Lower lobe of right lung (tissue), 2 donors: ENCODE measurements at regions not wholly inside any gene's neighbourhood (a gene's known extent, or its start where the extent isn't known, plus 50 kb on each side); places are given as distances from the start of the nearest gene placed in this dataset.

Experiments
- ATAC-seq, 2 donors: fragments of 200-7000 bp; cut with Tn5 transposase; one replicate each; pipeline ENCODE4 v1.9.1; 2020 to 2022; ENCODE audit warnings: mild to moderate bottlenecking in 2 of 2, moderate library complexity in 2 of 2
- DNase-seq: peaks from one replicate; pipeline ENCODE4 v3.0.0-alpha.2; 2020
- H3K27ac ChIP-seq: fragments of 200-600 bp; one replicate; pipeline ENCODE4 v1.8.0; 2022
- H3K27me3 ChIP-seq: fragments of 200-600 bp; one replicate; pipeline ENCODE4 v1.8.0; 2022; ENCODE audit warnings: low read depth
- H3K36me3 ChIP-seq: fragments of 200-600 bp; one replicate; pipeline ENCODE4 v1.8.0; 2022; ENCODE audit warnings: mild to moderate bottlenecking
- H3K4me1 ChIP-seq: fragments of 200-600 bp; one replicate; pipeline ENCODE4 v1.8.0; 2022
- H3K4me3 ChIP-seq: fragments of 200-600 bp; one replicate; pipeline ENCODE4 v1.8.0; 2022; ENCODE audit warnings: mild to moderate bottlenecking
- H3K9me3 ChIP-seq: fragments of 200-600 bp; one replicate; pipeline ENCODE4 v1.8.0; 2022
- CTCF ChIP-seq: fragments of 200-600 bp; IDR thresholded peaks from one replicate; pipeline ENCODE4 v1.8.0; 2022; ENCODE audit warnings: antibody characterized with exemption, mild to moderate bottlenecking
- intact Hi-C: fragments of 100-400 bp; cut with DNase I; formaldehyde crosslinking; loops from one replicate; pipeline ENCODE4 v1.11.0; 2022
- donor health status: DM: no; HTN: yes; CAD: no; lungs with severe emphysema.

GRCh38 chr9:131798246-131798645 is 58.4 kb upstream of the RAPGEF1 start:
- no peaks in the 10 kb centered on the region for H3K9me3 ChIP-seq
- intact Hi-C loops: no loop called here
- no peak for TF ChIP-seq CTCF
- ATAC-seq (no peak), DNase-seq (no peak)
- no peaks in the 10 kb centered on the region for H3K4me1 ChIP-seq
- H3K27ac ChIP-seq: no peak overlapping the region
- no peaks in the 10 kb centered on the region for H3K36me3 ChIP-seq
- no peak overlapping the region for H3K4me3 ChIP-seq
- H3K27me3 ChIP-seq: peaks cover 4% of the 10 kb centered on the region

- no peaks in the 10 kb centered on the region for H3K36me3 ChIP-seq
- no peak overlapping the region for H3K27ac ChIP-seq
- intact Hi-C loops: no loop called here
- TF ChIP-seq CTCF: no peak
- H3K4me1 ChIP-seq: no peaks in the 10 kb centered on the region
- DNase-seq (no peak), ATAC-seq (no peak)
- H3K4me3 ChIP-seq: no peak overlapping the region
- peaks cover 11% of the 10 kb centered on the region for H3K27me3 ChIP-seq
- no peaks in the 10 kb centered on the region for H3K9me3 ChIP-seq
These were observed 54.5 kb upstream of the RAPGEF1 start for GRCh38 chr9:131794393-131794792.

- Histone ChIP-seq H3K27me3 (peaks cover 20% of the 10 kb centered on the region), H3K27ac (no peak overlapping the region), H3K4me3 (no peak overlapping the region), H3K36me3 (no peaks in the 10 kb centered on the region), H3K4me1 (no peaks in the 10 kb centered on the region), H3K9me3 (no peaks in the 10 kb centered on the region)
- no peak for TF ChIP-seq CTCF
- ATAC-seq (no peak), DNase-seq (no peak)
- intact Hi-C loops: no loop called here
These were observed 51.8 kb upstream of the RAPGEF1 start for GRCh38 chr9:131791542-131792254.
